WERI-Rb-1 (cell line): ENCODE measurements at regions not wholly inside any gene's neighbourhood (a gene's known extent, or its start where the extent isn't known, plus 50 kb on each side); places are given as distances from the start of the nearest gene placed in this dataset.

ENCODE experiments used
- DNase-seq: peaks from one replicate; pipeline ENCODE4 v3.0.0-alpha.2; 2020
- H3K27ac ChIP-seq: fragments of 250-450 bp; sonication (Bioruptor Pico); 2 replicates; pipeline ENCODE4 v1.5.1; 2020; ENCODE audit warnings: mild to moderate bottlenecking, moderate library complexity
- H3K27me3 ChIP-seq: fragments of 250-450 bp; sonication (Bioruptor Pico); 2 replicates; pipeline ENCODE4 v1.5.1; 2021; ENCODE audit warnings: mild to moderate bottlenecking, low read depth, moderate library complexity; ENCODE audit not compliant: insufficient read depth, severe bottlenecking
- H3K36me3 ChIP-seq: fragments of 250-450 bp; sonication (Bioruptor Pico); 2 replicates; pipeline ENCODE4 v1.5.1; 2020; ENCODE audit warnings: mild to moderate bottlenecking, moderate library complexity
- H3K4me3 ChIP-seq: 2 replicates; pipeline ENCODE4 v1.5.1; 2011; ENCODE audit warnings: low read depth, mild to moderate bottlenecking, control low read depth, low read length
- H3K9me3 ChIP-seq: fragments of 250-450 bp; sonication (Bioruptor Pico); 2 replicates; pipeline ENCODE4 v1.5.1; 2021; ENCODE audit warnings: mild to moderate bottlenecking, moderate library complexity; ENCODE audit not compliant: severe bottlenecking
- TF ChIP-seq, protein P1 (sequence below): IDR thresholded peaks from 2 replicates; pipeline ENCODE4 v1.5.1; 2011; ENCODE audit warnings: low read depth, mild to moderate bottlenecking, control low read depth, inconsistent platforms, low read length

DNA sequence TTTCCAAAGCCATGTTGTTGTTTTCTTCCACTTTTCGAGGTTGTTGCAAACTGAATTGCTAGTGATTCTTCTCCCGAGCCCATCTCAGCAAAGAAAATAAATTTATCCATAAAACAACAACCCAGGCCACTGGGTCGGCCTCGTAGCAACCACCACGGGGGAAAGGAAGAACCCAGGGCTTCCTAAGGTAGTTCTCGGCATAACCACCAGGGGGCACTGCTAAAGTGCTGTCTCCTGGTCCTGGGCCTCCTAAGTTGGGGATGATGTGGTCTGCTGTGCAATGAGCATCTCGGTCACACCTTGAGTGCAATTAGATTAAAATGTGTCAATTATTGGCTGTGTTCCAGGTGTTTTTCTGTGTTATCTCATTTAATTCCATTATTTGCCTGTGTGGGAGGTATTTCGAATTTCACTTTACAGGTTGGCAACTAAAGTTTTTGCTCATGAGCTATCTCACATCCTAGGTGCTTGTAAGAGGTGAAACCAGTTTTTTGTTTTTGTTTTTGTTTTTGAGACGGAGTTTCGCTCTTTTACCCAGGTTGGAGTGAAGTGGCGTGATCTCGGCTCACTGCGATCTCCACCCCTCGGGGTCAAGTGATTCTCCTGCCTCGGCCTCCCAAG is 102.8 kb upstream of the DAP start:
- H3K36me3 ChIP-seq, result no peaks in the 10 kb centered on the region
- TF ChIP-seq, protein P1, sequence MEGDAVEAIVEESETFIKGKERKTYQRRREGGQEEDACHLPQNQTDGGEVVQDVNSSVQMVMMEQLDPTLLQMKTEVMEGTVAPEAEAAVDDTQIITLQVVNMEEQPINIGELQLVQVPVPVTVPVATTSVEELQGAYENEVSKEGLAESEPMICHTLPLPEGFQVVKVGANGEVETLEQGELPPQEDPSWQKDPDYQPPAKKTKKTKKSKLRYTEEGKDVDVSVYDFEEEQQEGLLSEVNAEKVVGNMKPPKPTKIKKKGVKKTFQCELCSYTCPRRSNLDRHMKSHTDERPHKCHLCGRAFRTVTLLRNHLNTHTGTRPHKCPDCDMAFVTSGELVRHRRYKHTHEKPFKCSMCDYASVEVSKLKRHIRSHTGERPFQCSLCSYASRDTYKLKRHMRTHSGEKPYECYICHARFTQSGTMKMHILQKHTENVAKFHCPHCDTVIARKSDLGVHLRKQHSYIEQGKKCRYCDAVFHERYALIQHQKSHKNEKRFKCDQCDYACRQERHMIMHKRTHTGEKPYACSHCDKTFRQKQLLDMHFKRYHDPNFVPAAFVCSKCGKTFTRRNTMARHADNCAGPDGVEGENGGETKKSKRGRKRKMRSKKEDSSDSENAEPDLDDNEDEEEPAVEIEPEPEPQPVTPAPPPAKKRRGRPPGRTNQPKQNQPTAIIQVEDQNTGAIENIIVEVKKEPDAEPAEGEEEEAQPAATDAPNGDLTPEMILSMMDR, result peak; percentile 97
- peak; percentile 84 for DNase-seq
- no peaks in the 10 kb centered on the region for H3K9me3 ChIP-seq
- no peak overlapping the region for H3K4me3 ChIP-seq
- no peak overlapping the region for H3K27ac ChIP-seq
- no peaks in the 10 kb centered on the region for H3K27me3 ChIP-seq

DNA sequence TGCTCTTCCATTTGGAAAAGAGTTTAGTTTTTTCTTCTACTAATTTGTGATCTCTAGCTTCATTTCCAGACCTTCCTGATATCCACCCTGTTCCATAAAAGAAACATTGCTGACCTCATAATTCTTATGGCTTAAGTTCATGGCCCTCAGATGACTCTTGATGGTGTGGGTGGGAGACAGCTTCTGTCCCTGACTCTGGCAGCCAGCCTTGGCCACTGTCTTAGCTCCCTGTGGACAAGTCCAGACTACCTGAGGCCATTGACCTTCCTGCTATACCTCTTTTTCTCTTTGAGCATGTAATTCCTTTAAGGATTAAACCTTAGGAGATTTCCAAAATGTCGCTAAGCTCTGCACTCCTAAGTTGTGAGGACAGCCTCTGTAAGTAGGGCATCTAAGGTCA is 101.1 kb upstream of the DAP start:
- H3K36me3 ChIP-seq, result no peaks in the 10 kb centered on the region
- no peaks in the 10 kb centered on the region for H3K27me3 ChIP-seq
- TF ChIP-seq, protein P1, result no peak
- no peaks in the 10 kb centered on the region for H3K9me3 ChIP-seq
- H3K4me3 ChIP-seq, result no peak overlapping the region
- no peak overlapping the region for H3K27ac ChIP-seq
- peak; percentile 58 for DNase-seq

DNA sequence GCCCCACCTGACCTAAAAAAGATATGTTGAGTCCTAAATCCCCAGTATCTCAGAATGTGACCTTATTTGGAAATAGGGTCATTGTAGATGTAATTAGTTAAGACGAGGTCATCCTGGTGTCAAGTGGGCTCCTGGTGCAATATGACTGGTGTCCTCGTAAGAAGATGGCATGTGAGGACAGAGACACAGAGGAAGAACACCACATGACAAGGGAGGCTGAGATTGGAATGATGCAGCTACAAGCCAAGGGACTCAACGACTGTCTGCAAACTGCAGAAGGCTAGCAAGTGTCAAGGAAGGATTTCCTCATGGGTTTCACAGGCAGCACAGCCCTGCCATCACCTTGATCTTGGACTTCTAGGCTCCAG is 100.4 kb upstream of the DAP start:
- Histone ChIP-seq H3K27ac (no peak overlapping the region), H3K36me3 (no peaks in the 10 kb centered on the region), H3K9me3 (no peaks in the 10 kb centered on the region), H3K4me3 (no peak overlapping the region), H3K27me3 (no peaks in the 10 kb centered on the region)
- TF ChIP-seq, protein P1, result no peak
- DNase-seq, result no peak

DNA sequence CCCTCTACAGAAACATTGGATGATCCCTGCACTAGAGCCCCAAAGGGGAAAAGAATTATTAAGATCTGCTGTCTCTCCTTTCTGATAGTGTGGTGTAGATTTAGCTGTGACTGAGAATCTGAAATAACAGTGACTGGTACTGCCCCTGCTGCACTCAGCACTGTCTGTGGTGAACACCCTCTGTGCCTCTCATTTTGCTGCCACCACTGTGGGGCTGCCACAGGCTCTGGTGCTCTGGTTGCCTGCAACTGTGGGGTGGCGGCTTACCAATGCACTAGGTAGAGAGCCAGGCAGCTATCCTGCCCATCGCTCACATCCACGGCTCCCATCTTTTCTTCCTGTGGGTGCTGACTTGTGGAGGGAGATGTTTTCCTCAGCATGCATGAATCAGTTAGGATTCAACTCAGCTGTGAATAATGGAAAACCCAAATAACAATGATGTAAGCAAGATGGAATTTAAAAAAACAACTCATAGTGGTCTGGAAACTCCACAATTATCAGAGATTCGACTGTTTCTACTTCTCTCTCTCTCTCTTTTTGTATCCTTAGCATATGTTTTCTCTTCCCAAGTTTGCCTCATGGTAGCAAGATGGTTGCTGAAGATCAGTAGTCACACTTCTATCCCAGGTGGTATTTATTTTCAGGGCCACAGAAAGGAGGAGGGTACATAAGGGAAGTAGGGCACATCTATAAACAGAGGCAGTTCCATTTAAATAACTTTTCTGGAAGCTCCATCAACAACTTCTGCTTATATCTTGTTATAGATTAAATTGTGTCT is 99.8 kb upstream of the DAP start:
- Histone ChIP-seq H3K4me3 (no peak overlapping the region), H3K36me3 (no peaks in the 10 kb centered on the region), H3K27ac (no peak overlapping the region), H3K9me3 (no peaks in the 10 kb centered on the region), H3K27me3 (no peaks in the 10 kb centered on the region)
- TF ChIP-seq, protein P1, result no peak
- no peak for DNase-seq

DNA sequence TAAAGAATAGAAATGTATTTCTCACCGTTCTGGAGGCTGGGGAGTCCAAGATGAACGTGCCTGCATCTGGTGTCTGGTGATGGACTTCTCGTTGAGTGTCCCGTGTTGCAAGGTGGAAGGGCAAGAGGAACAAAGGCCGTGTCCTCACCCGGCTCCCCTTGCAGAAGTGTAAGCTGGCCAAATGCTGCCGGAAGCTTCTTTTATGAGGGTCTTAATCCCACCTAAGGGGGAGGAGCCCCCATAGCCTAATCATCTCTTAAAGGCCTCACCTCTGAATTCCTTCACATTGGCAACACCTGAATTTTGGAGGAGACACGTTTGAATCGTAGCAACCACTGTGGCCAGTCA is 99.1 kb upstream of the DAP start:
- TF ChIP-seq, protein P1, result no peak
- no peak overlapping the region for H3K4me3 ChIP-seq
- H3K27me3 ChIP-seq, result no peaks in the 10 kb centered on the region
- no peak for DNase-seq
- H3K27ac ChIP-seq, result no peak overlapping the region
- H3K9me3 ChIP-seq, result no peaks in the 10 kb centered on the region
- H3K36me3 ChIP-seq, result no peaks in the 10 kb centered on the region
